HepG2 (cell line): ENCODE measurements at regions not wholly inside any gene's neighbourhood (a gene's known extent, or its start where the extent isn't known, plus 50 kb on each side); places are given as distances from the start of the nearest gene placed in this dataset.

ENCODE experiments used
- ATAC-seq: fragments of 200-7000 bp; cut with Tn5 transposase; 3 replicates; pipeline ENCODE4 v1.9.1; 2020; ENCODE audit warnings: mild to moderate bottlenecking, moderate library complexity
- BruUV-seq: library from RNA; stranded (reverse); fragments of 400-500 nt; replicated peaks from 2 replicates; lab custom pipeline; 2021; lab: Mats Ljungman, UMichigan
- CTCF ChIA-PET: fragments of 300-600 bp; formaldehyde crosslinking; extraction: SDS; loops from one replicate; lab custom pipeline; 2021; ENCODE audit warnings: low total read pairs, inconsistent platforms, low intra/inter-chr PET ratio; lab: Yijun Ruan, JAX
- POLR2A ChIA-PET: fragments of 350-600 bp; sonication (Branson Sonifier 250); formaldehyde crosslinking; loops from one replicate; lab custom pipeline; 2020; ENCODE audit warnings: antibody characterized with exemption, inconsistent platforms; lab: Yijun Ruan, JAX
- DNase-seq: peaks from one replicate; pipeline ENCODE4 v3.0.0-alpha.2; 2015; ENCODE audit warnings: low spot score
- FAIRE-seq: peaks from 3 replicates; lab custom pipeline; 2011; peaks lifted over from hg19 to GRCh38; lab: Jason Lieb, UNC
- H2AFZ ChIP-seq: one replicate; pipeline ENCODE4 v1.6.1; 2011; ENCODE audit warnings: low read length, inconsistent platforms
- H3K27ac ChIP-seq: fragments of 300-600 bp; 3 replicates; pipeline ENCODE4 v1.8.0; 2011; ENCODE audit warnings: mixed run types, mild to moderate bottlenecking, mixed read lengths, low read length, inconsistent platforms; ENCODE audit not compliant: insufficient read depth; ENCODE audit errors: extremely low read length
- H3K27me3 ChIP-seq, 2 experiments: fragments of 200-600 bp in 1 of 2; 2 replicates in 1 of 2; 3 replicates in 1 of 2; pipeline versions ENCODE4 v1.6.0 to v1.8.0; 2011; ENCODE audit warnings: low read length in 2 of 2, mild to moderate bottlenecking in 2 of 2, moderate library complexity in 2 of 2, inconsistent platforms in 1 of 2; ENCODE audit not compliant: insufficient read depth in 2 of 2, control insufficient read depth in 1 of 2
- H3K36me3 ChIP-seq, 2 experiments: fragments of 200-600 bp in 1 of 2; replicated peaks in 1 of 2; 2 replicates in 1 of 2; 3 replicates in 1 of 2; pipeline versions ENCODE4 v1.5.1 to v1.8.0; 2011; ENCODE audit warnings: low read length in 2 of 2, inconsistent platforms in 1 of 2; ENCODE audit not compliant: insufficient read depth in 2 of 2, control insufficient read depth in 1 of 2
- H3K4me1 ChIP-seq: 2 replicates; pipeline ENCODE4 v1.5.1; 2012; ENCODE audit warnings: low read length, inconsistent platforms; ENCODE audit not compliant: insufficient read depth
- H3K4me2 ChIP-seq: 2 replicates; pipeline ENCODE4 v1.6.0; 2011; ENCODE audit warnings: low read depth, low read length, inconsistent platforms
- H3K4me3 ChIP-seq, 3 experiments: fragments of 200-600 bp in 1 of 3; sonication (generic), shearing (Covaris generic) in 1 of 3; replicated peaks in 1 of 3; 2 replicates each; pipeline ENCODE4 v1.5.1; 2011 to 2016; ENCODE audit warnings: low read length in 3 of 3, inconsistent platforms in 2 of 3, low read depth in 2 of 3, mild to moderate bottlenecking in 2 of 3, control low read depth in 1 of 3, mixed read lengths in 1 of 3; ENCODE audit not compliant: insufficient read depth in 1 of 3
- H3K79me2 ChIP-seq: one replicate; pipeline ENCODE4 v1.6.1; 2011; ENCODE audit warnings: low read length, inconsistent platforms; ENCODE audit not compliant: insufficient read depth
- H3K9ac ChIP-seq: 2 replicates; pipeline ENCODE4 v1.6.0; 2011; ENCODE audit warnings: mild to moderate bottlenecking, low read depth, low read length, inconsistent platforms; ENCODE audit not compliant: insufficient read depth
- H3K9me3 ChIP-seq: 2 replicates; pipeline ENCODE4 v1.5.1; 2012; ENCODE audit warnings: mild to moderate bottlenecking, low read length
- H4K20me1 ChIP-seq: 2 replicates; pipeline ENCODE4 v1.6.0; 2011; ENCODE audit warnings: inconsistent platforms, mild to moderate bottlenecking, low read length, moderate library complexity; ENCODE audit not compliant: insufficient read depth
- ARNT2 ChIP-seq: sonication (generic); formaldehyde crosslinking; IDR thresholded peaks from 2 replicates; pipeline ENCODE4 v1.8.0; 2022; ENCODE audit warnings: mild to moderate bottlenecking, low read depth, missing genetic modification reagents, moderate library complexity
- CHD4 ChIP-seq: fragments of 200-600 bp; sonication (generic); IDR thresholded peaks from 2 replicates; pipeline ENCODE4 v1.7.0; 2017; ENCODE audit warnings: mild to moderate bottlenecking, low read length, borderline replicate concordance
- DPF2 ChIP-seq: sonication (generic); formaldehyde crosslinking; IDR thresholded peaks from 2 replicates; pipeline ENCODE4 v1.4.0; 2020; ENCODE audit warnings: mild to moderate bottlenecking, low read depth, missing genetic modification reagents, borderline replicate concordance
- MYNN ChIP-seq: sonication (generic); formaldehyde crosslinking; IDR thresholded peaks from 2 replicates; pipeline ENCODE4 v1.4.0; 2020; ENCODE audit warnings: mild to moderate bottlenecking, low read depth, missing genetic modification reagents
- SATB2 ChIP-seq: sonication (generic); formaldehyde crosslinking; IDR thresholded peaks from 2 replicates; pipeline ENCODE4 v1.5.0; 2020; ENCODE audit warnings: missing genetic modification reagents
- TOE1 ChIP-seq: sonication (generic); formaldehyde crosslinking; IDR thresholded peaks from 2 replicates; pipeline ENCODE4 v1.4.0; 2020; ENCODE audit warnings: mild to moderate bottlenecking, missing genetic modification reagents
- TOPORS ChIP-seq: sonication (generic); formaldehyde crosslinking; IDR thresholded peaks from 2 replicates; pipeline ENCODE4 v1.8.0; 2023; ENCODE audit warnings: mild to moderate bottlenecking, missing genetic modification reagents
- ZKSCAN5 ChIP-seq: sonication (generic); formaldehyde crosslinking; IDR thresholded peaks from 2 replicates; pipeline ENCODE4 v1.5.1; 2020; ENCODE audit warnings: mild to moderate bottlenecking, missing genetic modification reagents
- ZNF382 ChIP-seq: sonication (generic); formaldehyde crosslinking; IDR thresholded peaks from 2 replicates; pipeline ENCODE4 v1.5.0; 2020; ENCODE audit warnings: missing genetic modification reagents, mild to moderate bottlenecking, borderline replicate concordance
- ZNF407 ChIP-seq: sonication (generic); formaldehyde crosslinking; IDR thresholded peaks from one replicate; pipeline ENCODE4 v1.5.1; 2020; ENCODE audit warnings: mild to moderate bottlenecking, missing genetic modification reagents; ENCODE audit errors: not compliant biosample characterization
- WGBS: methylation state at CpG from one replicate; pipeline ENCODE4 v1.1.6; 2017; ENCODE audit warnings: low lambda C conversion rate; 5-methylcytosine and 5-hydroxymethylcytosine counted together
- in situ Hi-C: cut with HindIII; loops from 2 replicates; pipeline ENCODE4 v1.10.0; 2017; ENCODE audit warnings: low pct_unique_long_range_greater_than_20kb; ENCODE audit not compliant: extremely low pct_ligation_motif_present
- intact Hi-C: fragments of 100-400 bp; cut with micrococcal nuclease; formaldehyde crosslinking; loops from one replicate; pipeline ENCODE4 v1.10.0; 2022; ENCODE audit not compliant: unreplicated experiment

DNA sequence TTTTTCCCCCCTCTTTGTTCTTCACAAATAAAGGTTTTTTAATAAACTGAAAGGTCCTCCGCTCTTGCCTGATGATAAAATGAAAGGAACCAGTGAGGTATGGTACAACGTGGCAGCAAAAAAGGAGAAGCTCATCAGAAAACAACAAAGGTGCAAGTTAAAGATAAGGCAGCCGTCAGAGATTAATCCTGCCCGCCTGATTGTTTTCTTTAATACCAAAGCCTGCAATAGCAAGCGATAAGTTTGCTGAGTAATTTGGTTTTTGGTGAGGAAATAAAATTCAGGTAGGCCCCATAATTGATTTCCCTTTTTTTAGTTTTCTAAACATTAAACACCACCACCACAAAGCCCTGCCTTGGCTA lies 177.9 kb downstream of the MBOAT1 start:
- Histone ChIP-seq H3K79me2 (no peaks in the 10 kb centered on the region), H3K9me3 (no peaks in the 10 kb centered on the region), H3K27ac (no peak overlapping the region), H3K4me2 (no peak overlapping the region), H3K27me3 (peaks cover 1 to 34% of the 10 kb centered on the region in 2 experiments; a peak in 3 of 5 replicates), H4K20me1 (no peaks in the 10 kb centered on the region), H3K9ac (no peak overlapping the region), H3K36me3 (no peaks in the 10 kb centered on the region), H3K4me1 (no peaks in the 10 kb centered on the region), H3K4me3 (no peak overlapping the region), H2AFZ (no peak overlapping the region)
- in situ Hi-C loops (no loop called here), intact Hi-C loops (no loop called here)
- ChIA-PET CTCF (no interaction called here), POLR2A (no interaction called here)
- 11% methylated on average over 5 of the region's 5 CpGs for WGBS
- DNase-seq (no peak), ATAC-seq (no peak), FAIRE-seq (no peak)
- BruUV-seq: no TSS peak
- TF ChIP-seq ZNF382 (CRISPR knock-in tag): no peak
- TF ChIP-seq TOPORS (CRISPR knock-in tag): no peak

DNA sequence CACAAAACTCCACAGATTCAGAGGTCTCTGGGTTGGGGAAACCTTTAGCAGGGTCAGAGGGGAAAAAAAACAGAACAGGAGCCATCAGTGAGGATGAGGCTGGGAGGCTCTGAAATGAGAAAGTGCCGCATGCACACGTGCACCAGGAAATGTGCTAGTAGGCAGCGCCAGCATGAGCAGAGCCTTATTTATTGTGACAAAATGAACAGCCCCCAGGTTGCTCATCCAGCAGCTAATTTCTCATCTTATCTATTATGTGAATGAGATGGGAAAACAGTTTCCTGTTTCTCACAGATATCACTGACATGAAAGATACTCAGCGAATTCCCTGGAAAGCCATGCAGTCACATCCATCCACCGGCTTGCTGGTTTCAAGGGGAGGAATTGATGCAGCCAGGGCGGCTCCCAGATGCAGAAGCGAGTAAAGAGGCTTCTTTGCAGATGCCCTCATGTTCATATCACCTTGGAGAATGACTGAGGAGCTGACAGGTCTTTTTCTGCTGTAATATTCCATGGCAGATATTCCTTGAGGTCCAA lies 176.1 kb downstream of the MBOAT1 start:
- no peaks in the 10 kb centered on the region for H3K9me3 ChIP-seq
- no peak overlapping the region for H3K27ac ChIP-seq
- peaks cover 1 to 28% of the 10 kb centered on the region in 2 experiments; a peak in 3 of 5 replicates for H3K27me3 ChIP-seq
- POLR2A ChIA-PET: no interaction called here
- DNase-seq: no peak
- in situ Hi-C loops: no loop called here
- no peaks in the 10 kb centered on the region for H3K79me2 ChIP-seq
- no TSS peak for BruUV-seq
- intact Hi-C loops: no loop called here
- no peak overlapping the region for H2AFZ ChIP-seq
- no peak overlapping the region for H3K4me2 ChIP-seq
- CTCF ChIA-PET: no interaction called here
- H3K4me1 ChIP-seq: no peaks in the 10 kb centered on the region
- ATAC-seq: no peak
- H3K4me3 ChIP-seq: no peak overlapping the region
- no peaks in the 10 kb centered on the region for H3K36me3 ChIP-seq
- H4K20me1 ChIP-seq: no peaks in the 10 kb centered on the region
- TF ChIP-seq ZKSCAN5 (no peak), TOE1 (CRISPR knock-in tag) (no peak), CHD4 (no peak), DPF2 (no peak), SATB2 (CRISPR knock-in tag) (no peak), MYNN (CRISPR knock-in tag) (no peak), ARNT2 (CRISPR knock-in tag) (no peak), ZNF407 (CRISPR knock-in tag) (no peak)
- no peak for FAIRE-seq
- 1% methylated on average over 7 of the region's 7 CpGs for WGBS
- no peak overlapping the region for H3K9ac ChIP-seq
